HG03520 (cell line): ENCODE measurements at regions not wholly inside any gene's neighbourhood (a gene's known extent, or its start where the extent isn't known, plus 50 kb on each side); places are given as distances from the start of the nearest gene placed in this dataset.
"Not testable (repeated sequence)": the region's sequence is repeated elsewhere in the genome, so short reads cannot be mapped to it uniquely, and the experiment has no call there.

Source experiments
- ATAC-seq: cut with Tn5 transposase; IDR thresholded peaks from one replicate; pipeline ENCODE4 v1.9.1; 2021; ENCODE audit warnings: mild to moderate bottlenecking, moderate library complexity; ENCODE audit not compliant: unreplicated experiment

GRCh38 chr18:51569561-51569960 is 372.1 kb upstream of the MEX3C start:
- ATAC-seq = no peak

- not testable (repeated sequence) for ATAC-seq
Measured at GRCh38 chr18:51570071-51570470, 372.6 kb upstream of the MEX3C start.

GRCh38 chr18:51573886-51574285 is 376.4 kb upstream of the MEX3C start:
- ATAC-seq = not testable (repeated sequence)

GRCh38 chr18:51575171-51575570 is 377.7 kb upstream of the MEX3C start:
- ATAC-seq = no peak

- ATAC-seq = no peak
Measured at GRCh38 chr18:51578406-51578980, 381.0 kb upstream of the MEX3C start.

- no peak for ATAC-seq
Measured at GRCh38 chr18:51580580-51580979, 383.1 kb upstream of the MEX3C start.

GRCh38 chr18:51582551-51582950 is 385.1 kb upstream of the MEX3C start:
- no peak for ATAC-seq

GRCh38 chr18:51588616-51589015 is 391.1 kb upstream of the MEX3C start:
- ATAC-seq = no peak

- no peak for ATAC-seq
Measured at GRCh38 chr18:51593931-51594330, 396.4 kb upstream of the MEX3C start.

GRCh38 chr18:51603111-51603510 is 405.6 kb upstream of the MEX3C start:
- no peak for ATAC-seq

GRCh38 chr18:51603551-51603950 is 406.1 kb upstream of the MEX3C start:
- no peak for ATAC-seq

- no peak for ATAC-seq
Measured at GRCh38 chr18:51610481-51610880, 413.0 kb upstream of the MEX3C start.

- no peak for ATAC-seq
Measured at GRCh38 chr18:51611326-51611725, 413.8 kb upstream of the MEX3C start.

- ATAC-seq = no peak
Measured at GRCh38 chr18:51614033-51614432, 416.6 kb upstream of the MEX3C start.

GRCh38 chr18:51614967-51615571 is 417.6 kb upstream of the MEX3C start:
- ATAC-seq = no peak

- no peak for ATAC-seq
Measured at GRCh38 chr18:51617167-51617566, 419.7 kb upstream of the MEX3C start.

GRCh38 chr18:51617572-51618260 is 420.2 kb upstream of the MEX3C start:
- no peak for ATAC-seq

- ATAC-seq = no peak
Measured at GRCh38 chr18:51619283-51619682, 421.8 kb upstream of the MEX3C start.

- no peak for ATAC-seq
Measured at GRCh38 chr18:51621113-51621863, 423.8 kb upstream of the MEX3C start.

- ATAC-seq = no peak
Measured at GRCh38 chr18:51621864-51622160, 424.3 kb upstream of the MEX3C start.

- ATAC-seq = no peak
Measured at GRCh38 chr18:51622702-51623101, 425.2 kb upstream of the MEX3C start.

- no peak for ATAC-seq
Measured at GRCh38 chr18:51623653-51624052, 426.2 kb upstream of the MEX3C start.
